Breast epithelium (tissue), 4 donors: ENCODE measurements at regions not wholly inside any gene's neighbourhood (a gene's known extent, or its start where the extent isn't known, plus 50 kb on each side); places are given as distances from the start of the nearest gene placed in this dataset.
"Not testable (repeated sequence)": the region's sequence is repeated elsewhere in the genome, so short reads cannot be mapped to it uniquely, and the experiment has no call there.

ENCODE experiments used
- DNase-seq, 2 donors: peaks; one replicate each; pipeline ENCODE4 v3.0.0-alpha.2; 2019; ENCODE audit warnings: low spot score in 2 of 2
- H3K27ac ChIP-seq, 2 donors: fragments of 200-600 bp; sonication (generic) in 1 of 2; one replicate each; pipeline ENCODE4 v1.5.1; 2016 to 2019; ENCODE audit warnings: mild to moderate bottlenecking in 1 of 2
- H3K27me3 ChIP-seq, 2 donors: fragments of 200-600 bp; sonication (generic) in 1 of 2; one replicate each; pipeline versions ENCODE4 v1.5.1 to v1.6.0; 2017 to 2019; ENCODE audit warnings: control low read depth in 1 of 2, mild to moderate bottlenecking in 1 of 2
- H3K36me3 ChIP-seq: fragments of 200-600 bp; one replicate; pipeline ENCODE4 v1.5.1; 2019
- H3K4me1 ChIP-seq, 2 donors: fragments of 200-600 bp; sonication (generic); one replicate each; pipeline ENCODE4 v1.5.1; 2016 to 2019; ENCODE audit warnings: control low read depth in 1 of 2
- H3K4me3 ChIP-seq, 3 donors: fragments of 200-600 bp; sonication (generic); 1 replicate in 2 of 3; 2 replicates in 1 of 3; pipeline ENCODE4 v1.5.1; 2016 to 2019; ENCODE audit warnings: mild to moderate bottlenecking in 3 of 3, moderate library complexity in 2 of 3
- H3K9me3 ChIP-seq, 2 donors: fragments of 200-600 bp; sonication (generic) in 1 of 2; one replicate each; pipeline ENCODE4 v1.5.1; 2016 to 2019; ENCODE audit warnings: control low read depth in 1 of 2
- CTCF ChIP-seq, 3 donors: fragments of 450-650 bp; IDR thresholded peaks; one replicate each; pipeline ENCODE4 v1.5.1; 2016 to 2017; ENCODE audit warnings: antibody characterized with exemption in 3 of 3, mild to moderate bottlenecking in 3 of 3, moderate library complexity in 3 of 3
- POLR2A ChIP-seq: fragments of 450-650 bp; IDR thresholded peaks from one replicate; pipeline ENCODE4 v1.6.1; 2016; ENCODE audit warnings: antibody characterized with exemption, mild to moderate bottlenecking, moderate library complexity
- POLR2AphosphoS5 ChIP-seq, 3 donors: sonication (generic); formaldehyde crosslinking; IDR thresholded peaks; one replicate each; pipeline ENCODE4 v1.6.1; 2017; ENCODE audit warnings: antibody characterized with exemption in 3 of 3
- intact Hi-C: fragments of 100-400 bp; cut with DNase I; formaldehyde crosslinking; loops from one replicate; pipeline ENCODE4 v1.15.1; 2023; ENCODE audit warnings: low total_unique reads

GRCh38 chr14:40362856-40363255 lies 930.6 kb upstream of the FBXO33 start:
- no peak overlapping the region for H3K4me3 ChIP-seq
- TF ChIP-seq POLR2AphosphoS5 (IDR thresholded peaks at IDR 0.05) (no peak), CTCF (IDR thresholded peaks at IDR 0.05) (no peak), POLR2A (no peak)
- no peaks in the 10 kb centered on the region for H3K9me3 ChIP-seq
- DNase-seq, result no peak
- intact Hi-C loops, result no loop called here
- no peaks in the 10 kb centered on the region for H3K36me3 ChIP-seq
- no peaks in the 10 kb centered on the region for H3K4me1 ChIP-seq
- H3K27me3 ChIP-seq, result no peaks in the 10 kb centered on the region
- no peak overlapping the region for H3K27ac ChIP-seq

- Histone ChIP-seq H3K4me1 (no peaks in the 10 kb centered on the region), H3K9me3 (no peaks in the 10 kb centered on the region), H3K27ac (no peak overlapping the region), H3K27me3 (no peaks in the 10 kb centered on the region), H3K36me3 (no peaks in the 10 kb centered on the region), H3K4me3 (no peak overlapping the region)
- no peak for DNase-seq
- TF ChIP-seq POLR2A (no peak), CTCF (IDR thresholded peaks at IDR 0.05) (no peak), POLR2AphosphoS5 (IDR thresholded peaks at IDR 0.05) (no peak)
- intact Hi-C loops, result no loop called here
Observed at GRCh38 chr14:40354754-40355153, 922.5 kb upstream of the FBXO33 start.

GRCh38 chr14:40348104-40348503 lies 915.9 kb upstream of the FBXO33 start:
- H3K27me3 ChIP-seq, intact Hi-C loops, H3K4me1 ChIP-seq, H3K9me3 ChIP-seq, DNase-seq, H3K4me3 ChIP-seq, H3K36me3 ChIP-seq, H3K27ac ChIP-seq: not testable (repeated sequence)

- Histone ChIP-seq H3K4me1 (no peaks in the 10 kb centered on the region), H3K4me3 (no peak overlapping the region), H3K9me3 (no peaks in the 10 kb centered on the region), H3K27me3 (no peaks in the 10 kb centered on the region), H3K36me3 (no peaks in the 10 kb centered on the region), H3K27ac (no peak overlapping the region)
- TF ChIP-seq POLR2A (no peak), CTCF (IDR thresholded peaks at IDR 0.05) (no peak), POLR2AphosphoS5 (IDR thresholded peaks at IDR 0.05) (no peak)
- no peak for DNase-seq
- intact Hi-C loops, result no loop called here
Observed at GRCh38 chr14:40347675-40348074, 915.4 kb upstream of the FBXO33 start.

GRCh38 chr14:40346275-40346674 lies 914.0 kb upstream of the FBXO33 start:
- Histone ChIP-seq H3K27ac (no peak overlapping the region), H3K9me3 (no peaks in the 10 kb centered on the region), H3K36me3 (no peaks in the 10 kb centered on the region), H3K27me3 (no peaks in the 10 kb centered on the region), H3K4me3 (no peak overlapping the region), H3K4me1 (no peaks in the 10 kb centered on the region)
- TF ChIP-seq CTCF (IDR thresholded peaks at IDR 0.05) (no peak), POLR2A (no peak), POLR2AphosphoS5 (IDR thresholded peaks at IDR 0.05) (no peak)
- DNase-seq, result no peak
- intact Hi-C loops, result no loop called here

GRCh38 chr14:40345334-40345733 lies 913.1 kb upstream of the FBXO33 start:
- intact Hi-C loops, result no loop called here
- Histone ChIP-seq H3K36me3 (no peaks in the 10 kb centered on the region), H3K4me3 (no peak overlapping the region), H3K27ac (no peak overlapping the region), H3K27me3 (no peaks in the 10 kb centered on the region), H3K4me1 (no peaks in the 10 kb centered on the region), H3K9me3 (no peaks in the 10 kb centered on the region)
- no peak for DNase-seq
- TF ChIP-seq POLR2AphosphoS5 (IDR thresholded peaks at IDR 0.05) (no peak), CTCF (IDR thresholded peaks at IDR 0.05) (no peak), POLR2A (no peak)
